ENCODE measurements at regions not wholly inside any gene's neighbourhood (a gene's known extent, or its start where the extent isn't known, plus 50 kb on each side); places are given as distances from the start of the nearest gene placed in this dataset.
"Not testable (repeated sequence)": the region's sequence is repeated elsewhere in the genome, so short reads cannot be mapped to it uniquely, and the experiment has no call there.

- H3K4me3 ChIP-seq (ENCODE audit: low read length) = no peak overlapping the region
- DNase-seq (ENCODE audit: low read depth) = no peak
- TF ChIP-seq CTCF (conservative IDR thresholded peaks at IDR 0.05; ENCODE audit: low read length) = no peak
These were observed 521.8 kb downstream of the RMST start for GRCh38 chr12:97984436-97984835.

- no peak for TF ChIP-seq CTCF (conservative IDR thresholded peaks at IDR 0.05; ENCODE audit: low read length)
- DNase-seq (ENCODE audit: low read depth) = no peak
- H3K4me3 ChIP-seq (ENCODE audit: low read length) = no peak overlapping the region
These were observed 522.5 kb downstream of the RMST start for GRCh38 chr12:97984974-97985580.

GRCh38 chr12:97985834-97986233, 523.2 kb downstream of the RMST start:
- TF ChIP-seq CTCF (conservative IDR thresholded peaks at IDR 0.05; ENCODE audit: low read length) = no peak
- DNase-seq (ENCODE audit: low read depth) = no peak
- no peak overlapping the region for H3K4me3 ChIP-seq (ENCODE audit: low read length)

- not testable (repeated sequence) for H3K4me3 ChIP-seq (ENCODE audit: low read length); DNase-seq (ENCODE audit: low read depth)
These were observed 526.0 kb downstream of the RMST start for GRCh38 chr12:97988588-97988987.

GRCh38 chr12:97989366-97989940, 525.9 kb upstream of the TMPO start:
- DNase-seq (ENCODE audit: low read depth) = no peak
- no peak for TF ChIP-seq CTCF (conservative IDR thresholded peaks at IDR 0.05; ENCODE audit: low read length)
- no peak overlapping the region for H3K4me3 ChIP-seq (ENCODE audit: low read length)

GRCh38 chr12:97994746-97995484, 520.5 kb upstream of the TMPO start:
- TF ChIP-seq CTCF (conservative IDR thresholded peaks at IDR 0.05; ENCODE audit: low read length) = no peak
- DNase-seq (ENCODE audit: low read depth) = no peak
- H3K4me3 ChIP-seq (ENCODE audit: low read length) = no peak overlapping the region

- H3K4me3 ChIP-seq (ENCODE audit: low read length) = no peak overlapping the region
- DNase-seq (ENCODE audit: low read depth) = no peak
- TF ChIP-seq CTCF (conservative IDR thresholded peaks at IDR 0.05; ENCODE audit: low read length) = no peak
These were observed 519.8 kb upstream of the TMPO start for GRCh38 chr12:97995559-97995958.

Data from AG10803 (cell line).